Urothelium cell line (cell line): ENCODE measurements at regions not wholly inside any gene's neighbourhood (a gene's known extent, or its start where the extent isn't known, plus 50 kb on each side); places are given as distances from the start of the nearest gene placed in this dataset.

Source experiments
- DNase-seq: peaks from one replicate; pipeline ENCODE4 v3.0.0; 2011; ENCODE audit warnings: low spot score, mixed read lengths
- FAIRE-seq: peaks from 2 replicates; lab custom pipeline; 2011; peaks lifted over from hg19 to GRCh38; lab: Jason Lieb, UNC

GRCh38 chr7:85614684-85615083 lies 427.8 kb upstream of the SEMA3D start:
- peak; percentile 32 for FAIRE-seq
- no peak for DNase-seq

GRCh38 chr7:85612514-85612913 lies 425.7 kb upstream of the SEMA3D start:
- no peak for FAIRE-seq
- no peak for DNase-seq

GRCh38 chr7:85608804-85609203 lies 421.9 kb upstream of the SEMA3D start:
- FAIRE-seq (no peak), DNase-seq (no peak)

GRCh38 chr7:85602196-85602595 lies 415.3 kb upstream of the SEMA3D start:
- FAIRE-seq (no peak), DNase-seq (no peak)

GRCh38 chr7:85600395-85600794 lies 413.5 kb upstream of the SEMA3D start:
- FAIRE-seq (peak; percentile 58), DNase-seq (no peak)

GRCh38 chr7:85596827-85597226 lies 410.0 kb upstream of the SEMA3D start:
- no peak for FAIRE-seq
- DNase-seq, result no peak

GRCh38 chr7:85595750-85596178 lies 408.9 kb upstream of the SEMA3D start:
- DNase-seq (peak; percentile 40), FAIRE-seq (peak; percentile 27)

- DNase-seq (no peak), FAIRE-seq (no peak)
These were observed 406.5 kb upstream of the SEMA3D start for GRCh38 chr7:85593355-85593754.

GRCh38 chr7:85587785-85588184 lies 400.9 kb upstream of the SEMA3D start:
- DNase-seq (no peak), FAIRE-seq (no peak)

GRCh38 chr7:85586091-85586490 lies 399.2 kb upstream of the SEMA3D start:
- FAIRE-seq (no peak), DNase-seq (no peak)

GRCh38 chr7:85583131-85583953 lies 396.5 kb upstream of the SEMA3D start:
- FAIRE-seq (no peak), DNase-seq (no peak)

- DNase-seq (no peak), FAIRE-seq (no peak)
These were observed 387.0 kb upstream of the SEMA3D start for GRCh38 chr7:85573844-85574243.

- DNase-seq, result no peak
- no peak for FAIRE-seq
These were observed 386.5 kb upstream of the SEMA3D start for GRCh38 chr7:85573346-85573745.

- no peak for FAIRE-seq
- DNase-seq, result no peak
These were observed 384.0 kb upstream of the SEMA3D start for GRCh38 chr7:85570898-85571297.

GRCh38 chr7:85567983-85568382 lies 381.1 kb upstream of the SEMA3D start:
- FAIRE-seq (no peak), DNase-seq (no peak)

- DNase-seq, result no peak
- no peak for FAIRE-seq
These were observed 379.4 kb upstream of the SEMA3D start for GRCh38 chr7:85566095-85566794.

GRCh38 chr7:85565276-85565675 lies 378.4 kb upstream of the SEMA3D start:
- no peak for DNase-seq
- FAIRE-seq, result no peak

- FAIRE-seq, result no peak
- no peak for DNase-seq
These were observed 378.0 kb upstream of the SEMA3D start for GRCh38 chr7:85564861-85565260.

- FAIRE-seq (no peak), DNase-seq (no peak)
These were observed 374.9 kb upstream of the SEMA3D start for GRCh38 chr7:85561706-85562105.

GRCh38 chr7:85554236-85555178 lies 367.7 kb upstream of the SEMA3D start:
- FAIRE-seq (peak; percentile 70), DNase-seq (peak; percentile 48)
